Esophagus muscularis mucosa (tissue), 4 donors: ENCODE measurements at regions not wholly inside any gene's neighbourhood (a gene's known extent, or its start where the extent isn't known, plus 50 kb on each side); places are given as distances from the start of the nearest gene placed in this dataset.

Experiments used
- DNase-seq: peaks from one replicate; pipeline ENCODE4 v3.0.0-alpha.2; 2017; ENCODE audit errors: extremely low spot score
- H3K27ac ChIP-seq, 4 donors: fragments of 200-600 bp; sonication (generic); replicated peaks in 1 of 4; 1 replicate in 3 of 4; 2 replicates in 1 of 4; pipeline ENCODE4 v1.5.1; 2016 to 2019; ENCODE audit warnings: mild to moderate bottlenecking in 1 of 4
- H3K27me3 ChIP-seq, 4 donors: fragments of 200-600 bp; sonication (generic); one replicate each; pipeline versions ENCODE4 v1.5.1 to v1.6.0; 2016 to 2019
- H3K36me3 ChIP-seq, 4 donors: fragments of 200-600 bp; sonication (generic); one replicate each; pipeline ENCODE4 v1.5.1; 2016 to 2019
- H3K4me1 ChIP-seq, 4 donors: fragments of 200-600 bp; sonication (generic); one replicate each; pipeline ENCODE4 v1.5.1; 2016 to 2019
- H3K4me3 ChIP-seq, 4 donors: fragments of 200-600 bp; sonication (generic); 1 replicate in 2 of 4; 2 replicates in 2 of 4; pipeline ENCODE4 v1.5.1; 2016 to 2019; ENCODE audit warnings: mild to moderate bottlenecking in 4 of 4, moderate library complexity in 1 of 4
- H3K9me3 ChIP-seq, 4 donors: fragments of 200-600 bp; sonication (generic); 1 replicate in 3 of 4; 2 replicates in 1 of 4; pipeline ENCODE4 v1.5.1; 2016 to 2019
- CTCF ChIP-seq, 3 experiments: fragments of 200-600 bp in 2 of 3; fragments of 450-650 bp in 1 of 3; sonication (generic) in 2 of 3; IDR thresholded peaks; one replicate each; pipeline ENCODE4 v1.5.1; 2017 to 2019; ENCODE audit warnings: antibody characterized with exemption in 3 of 3, mild to moderate bottlenecking in 2 of 3, moderate library complexity in 1 of 3
- EP300 ChIP-seq: sonication (generic); formaldehyde crosslinking; IDR thresholded peaks from one replicate; pipeline ENCODE4 v1.6.1; 2017; ENCODE audit warnings: antibody characterized with exemption
- POLR2A ChIP-seq: fragments of 450-650 bp; IDR thresholded peaks from one replicate; pipeline ENCODE4 v1.6.1; 2017; ENCODE audit warnings: antibody characterized with exemption, moderate library complexity, mild to moderate bottlenecking, low read depth
- POLR2AphosphoS5 ChIP-seq, 2 donors: sonication (generic); formaldehyde crosslinking; IDR thresholded peaks; one replicate each; pipeline ENCODE4 v1.6.1; 2017; ENCODE audit warnings: antibody characterized with exemption in 2 of 2
- WGBS: methylation state at CpG from one replicate; pipeline ENCODE4 v1.1.5; 2018; 5-methylcytosine and 5-hydroxymethylcytosine counted together
- intact Hi-C: fragments of 100-400 bp; cut with DNase I; formaldehyde crosslinking; loops from one replicate; pipeline ENCODE4 v1.15.1; 2023

GRCh38 chr3:194987571-194988494 lies 283.1 kb downstream of the XXYLT1 start:
- H3K27ac ChIP-seq, result no peak overlapping the region
- no peak overlapping the region for H3K4me3 ChIP-seq
- peaks cover 8 to 14% (median 13%) of the 10 kb centered on the region in 4 donors for H3K4me1 ChIP-seq
- intact Hi-C loops, result no loop called here
- peaks cover 0 to 7% (median 0%) of the 10 kb centered on the region in 4 donors for H3K27me3 ChIP-seq
- 92% methylated on average over 19 of the region's 21 CpGs for WGBS
- no peaks in the 10 kb centered on the region for H3K36me3 ChIP-seq
- TF ChIP-seq EP300 (no peak), CTCF (IDR thresholded peaks at IDR 0.05) (no peak)
- H3K9me3 ChIP-seq, result peaks cover 0 to under 1% (median 0%) of the 10 kb centered on the region in 4 donors
- no peak for DNase-seq

- no peak for TF ChIP-seq POLR2AphosphoS5 (IDR thresholded peaks at IDR 0.05)
- no peak for TF ChIP-seq EP300
- no peak for TF ChIP-seq POLR2A
- TF ChIP-seq CTCF (IDR thresholded peaks at IDR 0.05), result no peak
- intact Hi-C loops, result no loop called here
Observed at GRCh38 chr3:194988495-194989165, 282.3 kb downstream of the XXYLT1 start.

GRCh38 chr3:194989241-194989640 lies 281.7 kb downstream of the XXYLT1 start:
- Histone ChIP-seq H3K4me1 (peaks cover 8 to 14% (median 13%) of the 10 kb centered on the region in 4 donors), H3K9me3 (no peaks in the 10 kb centered on the region), H3K36me3 (no peaks in the 10 kb centered on the region), H3K27ac (no peak overlapping the region), H3K27me3 (peaks cover 0 to 7% (median 0%) of the 10 kb centered on the region in 4 donors), H3K4me3 (no peak overlapping the region)
- no peak for TF ChIP-seq POLR2A
- no peak for TF ChIP-seq CTCF (IDR thresholded peaks at IDR 0.05)
- no peak for TF ChIP-seq EP300
- no peak for TF ChIP-seq POLR2AphosphoS5 (IDR thresholded peaks at IDR 0.05)
- intact Hi-C loops, result no loop called here
- 93% methylated on average over 9 of the region's 10 CpGs for WGBS
- DNase-seq, result no peak

More at GRCh38 chr3:194988495-194989165, 282.3 kb downstream of the XXYLT1 start:
- Histone ChIP-seq H3K4me1 (peaks cover 8 to 14% (median 13%) of the 10 kb centered on the region in 4 donors), H3K27me3 (peaks cover 0 to 7% (median 0%) of the 10 kb centered on the region in 4 donors), H3K9me3 (no peaks in the 10 kb centered on the region), H3K27ac (no peak overlapping the region), H3K4me3 (no peak overlapping the region), H3K36me3 (no peaks in the 10 kb centered on the region)
- 88% methylated on average over 8 of the region's 8 CpGs for WGBS
- DNase-seq, result no peak

GRCh38 chr3:194990454-194991337 lies 280.3 kb downstream of the XXYLT1 start:
- Histone ChIP-seq H3K27me3 (peaks cover 0 to 7% (median 0%) of the 10 kb centered on the region in 4 donors), H3K4me1 (no peaks in the 10 kb centered on the region), H3K27ac (no peak overlapping the region), H3K36me3 (no peaks in the 10 kb centered on the region), H3K4me3 (no peak overlapping the region), H3K9me3 (no peaks in the 10 kb centered on the region)
- TF ChIP-seq POLR2A (no peak), CTCF (IDR thresholded peaks at IDR 0.05) (no peak), EP300 (no peak), POLR2AphosphoS5 (IDR thresholded peaks at IDR 0.05) (no peak)
- intact Hi-C loops, result no loop called here
- DNase-seq, result no peak
- 87% methylated on average over 8 of the region's 8 CpGs for WGBS
